GM21528 (cell line): ENCODE measurements at regions not wholly inside any gene's neighbourhood (a gene's known extent, or its start where the extent isn't known, plus 50 kb on each side); places are given as distances from the start of the nearest gene placed in this dataset.

Experiments used
- ATAC-seq: cut with Tn5 transposase; IDR thresholded peaks from one replicate; pipeline ENCODE4 v1.9.1; 2021; ENCODE audit warnings: mild to moderate bottlenecking, moderate library complexity; ENCODE audit not compliant: unreplicated experiment, low FRiP score

GRCh38 chrX:15191830-15192229 lies 78.1 kb downstream of the ASB9 start:
- ATAC-seq = no peak

GRCh38 chrX:15188039-15188438 lies 81.8 kb downstream of the ASB9 start:
- ATAC-seq = no peak

GRCh38 chrX:15177316-15177715 lies 92.6 kb downstream of the ASB9 start:
- no peak for ATAC-seq

GRCh38 chrX:15173411-15173810 lies 96.5 kb downstream of the ASB9 start:
- no peak for ATAC-seq

- no peak for ATAC-seq
Observed at GRCh38 chrX:15170927-15171326, 99.0 kb downstream of the ASB9 start.

- ATAC-seq = no peak
Observed at GRCh38 chrX:15167826-15168225, 102.1 kb downstream of the ASB9 start.

- no peak for ATAC-seq
Observed at GRCh38 chrX:15165832-15166231, 104.1 kb downstream of the ASB9 start.

GRCh38 chrX:15163131-15163530 lies 106.8 kb downstream of the ASB9 start:
- no peak for ATAC-seq

GRCh38 chrX:15160558-15161095 lies 109.3 kb downstream of the ASB9 start:
- ATAC-seq = no peak

- ATAC-seq = peak; percentile 70
Observed at GRCh38 chrX:15158736-15159406, 111.0 kb downstream of the ASB9 start.

- peak; percentile 15 for ATAC-seq
Observed at GRCh38 chrX:15158350-15158735, 111.5 kb downstream of the ASB9 start.

GRCh38 chrX:15157624-15158023 lies 112.3 kb downstream of the ASB9 start:
- no peak for ATAC-seq

- ATAC-seq = no peak
Observed at GRCh38 chrX:15151267-15152186, 118.4 kb downstream of the ASB9 start.

GRCh38 chrX:15150586-15150985 lies 119.3 kb downstream of the ASB9 start:
- ATAC-seq = no peak

- ATAC-seq = no peak
Observed at GRCh38 chrX:15146515-15146914, 123.4 kb downstream of the ASB9 start.

GRCh38 chrX:15143825-15144121 lies 126.1 kb downstream of the ASB9 start:
- ATAC-seq = no peak

GRCh38 chrX:15143050-15143824 lies 126.6 kb downstream of the ASB9 start:
- ATAC-seq = no peak

GRCh38 chrX:15142084-15142715 lies 127.7 kb downstream of the ASB9 start:
- no peak for ATAC-seq

- ATAC-seq = no peak
Observed at GRCh38 chrX:15136795-15137194, 133.1 kb downstream of the ASB9 start.

GRCh38 chrX:15129412-15129811 lies 140.5 kb downstream of the ASB9 start:
- no peak for ATAC-seq

GRCh38 chrX:15128861-15129260 lies 141.0 kb downstream of the ASB9 start:
- ATAC-seq = no peak
